Neural progenitor cell (in vitro differentiated cells): ENCODE measurements at regions not wholly inside any gene's neighbourhood (a gene's known extent, or its start where the extent isn't known, plus 50 kb on each side); places are given as distances from the start of the nearest gene placed in this dataset.

Source experiments
- EZH2 ChIP-seq: fragments of 200-600 bp; sonication (generic); IDR thresholded peaks from 2 replicates; pipeline ENCODE4 v1.6.1; 2017; ENCODE audit warnings: antibody characterized with exemption, mild to moderate bottlenecking, moderate library complexity
- EZH2phosphoT487 ChIP-seq: fragments of 200-600 bp; sonication (generic); IDR thresholded peaks from 2 replicates; pipeline ENCODE4 v1.6.1; 2017; ENCODE audit warnings: antibody characterized with exemption
- TF ChIP-seq, protein P1 (sequence below): fragments of 200-600 bp; sonication (generic); IDR thresholded peaks from 2 replicates; pipeline ENCODE4 v1.5.1; 2017; ENCODE audit warnings: antibody characterized with exemption, mild to moderate bottlenecking

DNA sequence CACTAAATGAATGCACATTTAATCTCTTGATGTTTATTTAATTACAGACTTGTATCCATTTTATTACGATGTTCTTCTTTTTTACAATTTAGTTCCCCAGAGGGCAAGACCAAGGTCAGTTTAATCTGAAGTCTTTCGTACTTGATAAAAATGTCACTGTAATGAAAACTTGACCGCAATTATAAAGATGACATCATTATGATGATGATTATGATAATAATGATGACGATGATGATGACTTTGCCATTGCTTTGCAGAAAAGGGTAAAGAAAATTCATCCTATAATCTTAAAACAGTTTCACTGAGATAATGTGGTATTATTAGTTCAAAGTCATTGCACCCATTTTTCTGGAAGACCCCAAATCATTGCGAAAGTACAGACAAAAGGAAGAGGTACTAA, 290.1 kb downstream of the NEBL start:
- TF ChIP-seq, protein P1, sequence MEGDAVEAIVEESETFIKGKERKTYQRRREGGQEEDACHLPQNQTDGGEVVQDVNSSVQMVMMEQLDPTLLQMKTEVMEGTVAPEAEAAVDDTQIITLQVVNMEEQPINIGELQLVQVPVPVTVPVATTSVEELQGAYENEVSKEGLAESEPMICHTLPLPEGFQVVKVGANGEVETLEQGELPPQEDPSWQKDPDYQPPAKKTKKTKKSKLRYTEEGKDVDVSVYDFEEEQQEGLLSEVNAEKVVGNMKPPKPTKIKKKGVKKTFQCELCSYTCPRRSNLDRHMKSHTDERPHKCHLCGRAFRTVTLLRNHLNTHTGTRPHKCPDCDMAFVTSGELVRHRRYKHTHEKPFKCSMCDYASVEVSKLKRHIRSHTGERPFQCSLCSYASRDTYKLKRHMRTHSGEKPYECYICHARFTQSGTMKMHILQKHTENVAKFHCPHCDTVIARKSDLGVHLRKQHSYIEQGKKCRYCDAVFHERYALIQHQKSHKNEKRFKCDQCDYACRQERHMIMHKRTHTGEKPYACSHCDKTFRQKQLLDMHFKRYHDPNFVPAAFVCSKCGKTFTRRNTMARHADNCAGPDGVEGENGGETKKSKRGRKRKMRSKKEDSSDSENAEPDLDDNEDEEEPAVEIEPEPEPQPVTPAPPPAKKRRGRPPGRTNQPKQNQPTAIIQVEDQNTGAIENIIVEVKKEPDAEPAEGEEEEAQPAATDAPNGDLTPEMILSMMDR = no peak
- no peak for TF ChIP-seq EZH2
- TF ChIP-seq EZH2phosphoT487 = no peak
